ENCODE measurements at regions not wholly inside any gene's neighbourhood (a gene's known extent, or its start where the extent isn't known, plus 50 kb on each side); places are given as distances from the start of the nearest gene placed in this dataset.
"Not testable (repeated sequence)": the region's sequence is repeated elsewhere in the genome, so short reads cannot be mapped to it uniquely, and the experiment has no call there.

DNA sequence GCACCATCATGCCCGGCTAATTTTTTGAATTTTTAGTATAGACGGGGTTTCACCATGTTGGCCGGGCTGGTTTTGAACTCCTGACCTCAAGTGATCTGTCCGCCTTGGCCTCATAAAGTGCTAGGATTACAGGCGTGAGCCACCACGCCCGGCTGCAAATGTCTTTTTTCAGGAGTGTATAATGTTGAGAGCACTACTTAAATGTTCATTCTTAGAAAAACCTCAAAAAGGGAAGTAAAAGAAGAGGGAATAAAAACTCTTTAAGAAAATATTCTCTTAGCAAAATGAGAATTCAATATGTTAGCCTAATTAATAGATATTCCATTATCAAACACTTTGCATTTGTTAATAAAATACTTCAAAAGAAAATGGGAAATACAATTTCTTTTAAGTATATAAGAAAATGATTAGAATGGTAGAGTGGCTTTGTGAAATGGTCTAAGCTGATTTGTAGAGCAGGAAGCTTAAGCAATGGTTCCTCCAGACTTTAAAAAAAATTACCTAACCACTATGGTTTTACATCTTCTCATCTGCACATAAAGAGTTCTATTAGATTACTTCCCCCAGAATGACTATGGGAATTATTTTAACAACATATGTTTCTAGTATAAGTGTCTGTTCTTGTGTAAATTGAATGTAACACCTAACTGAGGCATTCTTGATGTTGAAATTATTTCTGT, 226.7 kb upstream of the ALCAM start:
- Mint-ChIP-seq H3K27me3 (ENCODE audit: unreplicated experiment) (no peaks in the 10 kb centered on the region), H3K9me3 (ENCODE audit: unreplicated experiment) (no peaks in the 10 kb centered on the region), H3K36me3 (ENCODE audit: unreplicated experiment) (no peaks in the 10 kb centered on the region), H3K4me1 (ENCODE audit: unreplicated experiment) (peaks cover 45% of the 10 kb centered on the region), H3K4me3 (ENCODE audit: unreplicated experiment) (no peak overlapping the region), H3K27ac (ENCODE audit: unreplicated experiment) (peak overlapping the region; percentile 5)
- no peak for TF ChIP-seq CTCF (IDR thresholded peaks at IDR 0.05)
- DNase-seq (ENCODE audit: extremely low spot score, unreplicated experiment), result no peak

DNA sequence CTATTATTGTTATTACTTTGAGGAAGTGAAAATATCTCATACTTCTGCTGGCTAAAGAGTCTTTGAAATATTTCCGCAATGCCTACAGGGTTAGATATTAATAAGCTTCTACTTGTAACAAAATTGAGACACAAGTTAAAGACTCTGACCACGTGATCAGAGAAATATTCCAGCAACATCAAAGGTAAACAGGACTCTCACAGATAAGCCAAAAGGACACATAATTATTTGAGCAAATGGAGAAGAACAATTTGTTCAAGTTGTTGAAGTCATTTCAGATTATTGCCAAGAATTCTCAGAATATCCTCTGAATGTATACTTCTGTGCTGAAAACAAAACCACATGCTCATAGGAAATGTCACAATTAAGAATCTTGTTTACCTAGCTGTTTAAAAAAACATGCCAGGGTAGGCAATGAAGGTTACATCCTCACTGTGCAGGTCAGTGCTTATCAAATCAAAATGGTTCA, 225.8 kb upstream of the ALCAM start:
- no peak overlapping the region for H3K4me3 Mint-ChIP-seq (ENCODE audit: unreplicated experiment)
- TF ChIP-seq CTCF (IDR thresholded peaks at IDR 0.05), result no peak
- H3K9me3 Mint-ChIP-seq (ENCODE audit: unreplicated experiment), result no peaks in the 10 kb centered on the region
- peaks cover 45% of the 10 kb centered on the region for H3K4me1 Mint-ChIP-seq (ENCODE audit: unreplicated experiment)
- no peaks in the 10 kb centered on the region for H3K27me3 Mint-ChIP-seq (ENCODE audit: unreplicated experiment)
- peak overlapping the region; percentile 25 for H3K27ac Mint-ChIP-seq (ENCODE audit: unreplicated experiment)
- H3K36me3 Mint-ChIP-seq (ENCODE audit: unreplicated experiment), result no peaks in the 10 kb centered on the region
- no peak for DNase-seq (ENCODE audit: extremely low spot score, unreplicated experiment)

DNA sequence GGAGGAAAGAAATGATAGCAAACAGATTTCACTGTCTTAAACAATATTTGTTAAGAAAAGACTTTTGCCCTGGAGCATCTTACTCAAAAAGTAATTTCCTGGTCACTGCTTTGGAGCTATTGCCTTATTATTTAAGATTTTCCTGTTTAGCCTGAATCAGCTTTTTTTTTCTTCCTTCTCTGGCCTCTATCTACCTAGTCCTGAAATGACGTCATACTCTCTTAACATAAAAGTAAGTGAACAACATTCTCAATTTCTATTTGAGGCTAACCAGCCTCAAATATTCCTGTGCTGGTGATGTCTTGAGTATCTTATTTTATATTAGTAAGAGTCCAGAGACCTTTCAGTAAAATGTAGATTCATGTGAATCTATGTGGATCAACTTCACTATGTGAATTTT, 221.9 kb upstream of the ALCAM start:
- no peaks in the 10 kb centered on the region for H3K36me3 Mint-ChIP-seq (ENCODE audit: unreplicated experiment)
- H3K9me3 Mint-ChIP-seq (ENCODE audit: unreplicated experiment), result no peaks in the 10 kb centered on the region
- no peaks in the 10 kb centered on the region for H3K27me3 Mint-ChIP-seq (ENCODE audit: unreplicated experiment)
- no peak overlapping the region for H3K27ac Mint-ChIP-seq (ENCODE audit: unreplicated experiment)
- no peak for TF ChIP-seq CTCF (IDR thresholded peaks at IDR 0.05)
- no peak for DNase-seq (ENCODE audit: extremely low spot score, unreplicated experiment)
- H3K4me1 Mint-ChIP-seq (ENCODE audit: unreplicated experiment), result peaks cover 33% of the 10 kb centered on the region
- H3K4me3 Mint-ChIP-seq (ENCODE audit: unreplicated experiment), result no peak overlapping the region

DNA sequence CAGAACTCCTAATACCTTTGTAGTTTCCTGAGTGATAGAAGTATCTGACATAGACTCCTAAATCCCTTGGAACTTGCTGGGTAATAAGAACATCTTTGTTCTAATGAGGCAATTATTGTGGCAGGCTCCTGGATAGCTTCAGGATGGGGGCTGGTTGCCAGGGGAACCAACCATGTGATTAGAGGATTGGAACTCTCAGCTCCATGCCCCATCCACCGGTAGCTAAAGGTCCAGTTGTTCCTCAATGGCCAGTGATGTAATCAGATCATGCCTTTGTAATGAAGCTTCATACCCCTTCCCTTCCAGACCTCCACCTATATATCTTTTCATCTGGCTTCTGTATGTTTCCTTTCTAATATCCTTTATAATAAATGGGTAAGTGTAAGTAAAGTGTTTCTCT, 221.2 kb upstream of the ALCAM start:
- H3K9me3 Mint-ChIP-seq (ENCODE audit: unreplicated experiment), result no peaks in the 10 kb centered on the region
- peaks cover 28% of the 10 kb centered on the region for H3K4me1 Mint-ChIP-seq (ENCODE audit: unreplicated experiment)
- no peak overlapping the region for H3K4me3 Mint-ChIP-seq (ENCODE audit: unreplicated experiment)
- H3K27me3 Mint-ChIP-seq (ENCODE audit: unreplicated experiment), result no peaks in the 10 kb centered on the region
- H3K36me3 Mint-ChIP-seq (ENCODE audit: unreplicated experiment), result no peaks in the 10 kb centered on the region
- DNase-seq (ENCODE audit: extremely low spot score, unreplicated experiment), result no peak
- TF ChIP-seq CTCF (IDR thresholded peaks at IDR 0.05), result no peak
- no peak overlapping the region for H3K27ac Mint-ChIP-seq (ENCODE audit: unreplicated experiment)

GRCh38 chr3:105149197-105149596, 217.5 kb upstream of the ALCAM start:
- not testable (repeated sequence) for H3K9me3 Mint-ChIP-seq (ENCODE audit: unreplicated experiment); H3K27ac Mint-ChIP-seq (ENCODE audit: unreplicated experiment); H3K4me1 Mint-ChIP-seq (ENCODE audit: unreplicated experiment); H3K27me3 Mint-ChIP-seq (ENCODE audit: unreplicated experiment); H3K36me3 Mint-ChIP-seq (ENCODE audit: unreplicated experiment); DNase-seq (ENCODE audit: extremely low spot score, unreplicated experiment); H3K4me3 Mint-ChIP-seq (ENCODE audit: unreplicated experiment)
